Stomach (tissue), 8 donors: ENCODE measurements at regions not wholly inside any gene's neighbourhood (a gene's known extent, or its start where the extent isn't known, plus 50 kb on each side); places are given as distances from the start of the nearest gene placed in this dataset.

Experiments used
- DNase-seq, 2 donors: peaks; one replicate each; pipeline versions ENCODE4 v3.0.0 to v3.0.0-alpha.2; 2013 to 2019
- H3K27ac ChIP-seq, 5 donors: fragments of 200-600 bp in 4 of 5; sonication (generic) in 4 of 5; one replicate each; pipeline ENCODE4 v1.5.1; 2013 to 2019; ENCODE audit warnings: mild to moderate bottlenecking in 1 of 5, moderate library complexity in 1 of 5
- H3K27me3 ChIP-seq, 3 donors: fragments of 200-600 bp; sonication (generic); one replicate each; pipeline ENCODE4 v1.5.1; 2017 to 2019; ENCODE audit warnings: mixed run types in 1 of 3
- H3K36me3 ChIP-seq, 4 donors: fragments of 200-600 bp; sonication (generic); 1 replicate in 3 of 4; 2 replicates in 1 of 4; pipeline ENCODE4 v1.5.1; 2016 to 2019
- H3K4me1 ChIP-seq, 4 donors: fragments of 200-600 bp; sonication (generic); one replicate each; pipeline ENCODE4 v1.5.1; 2016 to 2019
- H3K4me3 ChIP-seq, 4 donors: fragments of 200-600 bp; sonication (generic) in 3 of 4; one replicate each; pipeline ENCODE4 v1.5.1; 2016 to 2019; ENCODE audit warnings: mild to moderate bottlenecking in 1 of 4
- H3K9me3 ChIP-seq, 4 donors: fragments of 200-600 bp; sonication (generic); one replicate each; pipeline ENCODE4 v1.5.1; 2016 to 2019
- EP300 ChIP-seq: sonication (generic); formaldehyde crosslinking; IDR thresholded peaks from one replicate; pipeline ENCODE4 v1.6.1; 2017; ENCODE audit warnings: antibody characterized with exemption
- POLR2A ChIP-seq, 4 donors: fragments of 450-650 bp; IDR thresholded peaks; one replicate each; pipeline ENCODE4 v1.6.1; 2016; ENCODE audit warnings: antibody characterized with exemption in 4 of 4, control low read depth in 2 of 4, mild to moderate bottlenecking in 1 of 4, moderate library complexity in 1 of 4
- POLR2AphosphoS5 ChIP-seq, 3 donors: sonication (generic); formaldehyde crosslinking; IDR thresholded peaks; one replicate each; pipeline ENCODE4 v1.6.1; 2016; ENCODE audit warnings: antibody characterized with exemption in 3 of 3
- WGBS, 5 donors: extraction: QIAGEN DNeasy Blood & Tissue Kit in 3 of 5; methylation state at CpG; one replicate each; pipeline versions ENCODE4 v1.1.5 to v1.1.7; 2013 to 2018; 5-methylcytosine and 5-hydroxymethylcytosine counted together
- intact Hi-C: fragments of 100-400 bp; cut with DNase I; formaldehyde crosslinking; loops from one replicate; pipeline ENCODE4 v1.15.1; 2023; ENCODE audit warnings: low total_unique reads
- TF ChIP-seq, protein P1 (sequence below), 7 experiments: fragments of 450-650 bp in 4 of 7; fragments of 200-600 bp in 3 of 7; sonication (generic) in 3 of 7; IDR thresholded peaks; one replicate each; pipeline ENCODE4 v1.5.1; 2016 to 2019; ENCODE audit warnings: antibody characterized with exemption in 7 of 7, control low read depth in 2 of 7, mild to moderate bottlenecking in 1 of 7
- donor health status: healthy with polysubstance abuse.
- donor health status: Bipolar disorder and iron deficiency.
- donor health status: healthy.

DNA sequence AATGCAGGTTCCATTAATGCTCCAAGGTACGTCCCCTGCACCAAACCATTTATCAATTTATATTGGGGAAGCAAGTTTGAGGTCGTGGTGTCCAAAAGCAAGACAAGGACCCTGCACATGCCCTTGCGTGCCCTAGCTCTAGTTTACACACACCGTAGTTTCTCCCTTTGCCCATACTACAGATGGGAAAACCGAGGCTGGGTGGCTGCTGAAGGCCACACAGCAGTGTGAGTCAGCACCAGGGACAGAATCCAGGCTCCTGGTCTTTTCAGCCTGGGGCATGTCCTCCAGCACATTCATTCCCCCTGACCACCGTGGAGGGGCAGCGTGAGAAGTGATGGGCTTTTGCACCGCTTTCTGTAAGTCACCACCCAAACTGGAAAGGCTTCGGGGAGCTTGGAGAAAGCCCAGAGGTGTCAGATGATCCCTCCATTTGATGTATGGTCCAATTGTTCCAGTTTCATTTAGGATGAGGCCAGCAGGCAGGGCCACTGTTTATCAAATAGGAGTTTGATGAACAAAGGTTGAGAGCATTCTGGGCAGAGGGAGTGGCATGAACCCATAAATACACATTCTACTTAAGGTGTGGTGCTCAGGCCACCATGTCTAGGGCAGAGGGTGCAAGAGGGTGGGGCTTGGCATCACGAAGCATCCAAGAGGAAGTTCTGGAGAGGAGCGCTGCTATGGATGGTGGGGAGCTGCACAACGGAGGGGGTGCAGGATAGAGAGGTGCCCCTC, 274.1 kb downstream of the HAUS1 start:
- TF ChIP-seq EP300 (no peak), POLR2A (IDR thresholded peaks at IDR 0.05) (no peak)
- TF ChIP-seq, protein P1, sequence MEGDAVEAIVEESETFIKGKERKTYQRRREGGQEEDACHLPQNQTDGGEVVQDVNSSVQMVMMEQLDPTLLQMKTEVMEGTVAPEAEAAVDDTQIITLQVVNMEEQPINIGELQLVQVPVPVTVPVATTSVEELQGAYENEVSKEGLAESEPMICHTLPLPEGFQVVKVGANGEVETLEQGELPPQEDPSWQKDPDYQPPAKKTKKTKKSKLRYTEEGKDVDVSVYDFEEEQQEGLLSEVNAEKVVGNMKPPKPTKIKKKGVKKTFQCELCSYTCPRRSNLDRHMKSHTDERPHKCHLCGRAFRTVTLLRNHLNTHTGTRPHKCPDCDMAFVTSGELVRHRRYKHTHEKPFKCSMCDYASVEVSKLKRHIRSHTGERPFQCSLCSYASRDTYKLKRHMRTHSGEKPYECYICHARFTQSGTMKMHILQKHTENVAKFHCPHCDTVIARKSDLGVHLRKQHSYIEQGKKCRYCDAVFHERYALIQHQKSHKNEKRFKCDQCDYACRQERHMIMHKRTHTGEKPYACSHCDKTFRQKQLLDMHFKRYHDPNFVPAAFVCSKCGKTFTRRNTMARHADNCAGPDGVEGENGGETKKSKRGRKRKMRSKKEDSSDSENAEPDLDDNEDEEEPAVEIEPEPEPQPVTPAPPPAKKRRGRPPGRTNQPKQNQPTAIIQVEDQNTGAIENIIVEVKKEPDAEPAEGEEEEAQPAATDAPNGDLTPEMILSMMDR (IDR thresholded peaks at IDR 0.05) = no peak
- no peak for DNase-seq

DNA sequence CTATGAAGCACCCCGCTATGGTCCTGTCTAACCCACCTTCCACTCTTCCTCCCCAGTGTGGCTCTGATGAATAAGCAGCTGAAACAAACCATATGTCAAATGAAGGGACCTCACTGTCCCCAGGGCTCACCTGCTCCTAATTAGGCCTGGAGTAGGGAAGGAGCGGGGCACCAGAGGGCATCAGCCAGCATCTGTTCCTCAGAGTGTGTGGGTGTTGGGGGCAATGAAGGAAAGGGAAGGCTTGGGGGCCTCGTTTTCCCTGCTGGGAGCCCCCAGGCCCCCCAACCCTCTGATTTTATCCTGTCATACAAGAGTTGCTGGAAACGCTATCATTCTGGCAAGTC, 274.7 kb downstream of the HAUS1 start:
- DNase-seq = no peak
- Histone ChIP-seq H3K36me3 (no peaks in the 10 kb centered on the region), H3K4me3 (no peak overlapping the region), H3K27me3 (no peaks in the 10 kb centered on the region), H3K9me3 (no peaks in the 10 kb centered on the region), H3K4me1 (no peaks in the 10 kb centered on the region), H3K27ac (no peak overlapping the region)
- 71 to 82% (median 77%) methylated on average over 4 of the region's 4 CpGs for WGBS, 5 donors
- intact Hi-C loops = no loop called here
- TF ChIP-seq EP300 (no peak), POLR2A (IDR thresholded peaks at IDR 0.05) (no peak), POLR2AphosphoS5 (IDR thresholded peaks at IDR 0.05) (no peak)
- TF ChIP-seq, protein P1 (IDR thresholded peaks at IDR 0.05) = no peak

More for the DNA sequence above, 274.1 kb downstream of the HAUS1 start:
- intact Hi-C loops = no loop called here
- Histone ChIP-seq H3K27ac (no peak overlapping the region), H3K4me1 (no peaks in the 10 kb centered on the region), H3K27me3 (no peaks in the 10 kb centered on the region), H3K9me3 (no peaks in the 10 kb centered on the region), H3K36me3 (no peaks in the 10 kb centered on the region), H3K4me3 (no peak overlapping the region)
- WGBS, 5 donors = 72 to 82% (median 76%) methylated on average over 12 of the region's 12 CpGs

DNA sequence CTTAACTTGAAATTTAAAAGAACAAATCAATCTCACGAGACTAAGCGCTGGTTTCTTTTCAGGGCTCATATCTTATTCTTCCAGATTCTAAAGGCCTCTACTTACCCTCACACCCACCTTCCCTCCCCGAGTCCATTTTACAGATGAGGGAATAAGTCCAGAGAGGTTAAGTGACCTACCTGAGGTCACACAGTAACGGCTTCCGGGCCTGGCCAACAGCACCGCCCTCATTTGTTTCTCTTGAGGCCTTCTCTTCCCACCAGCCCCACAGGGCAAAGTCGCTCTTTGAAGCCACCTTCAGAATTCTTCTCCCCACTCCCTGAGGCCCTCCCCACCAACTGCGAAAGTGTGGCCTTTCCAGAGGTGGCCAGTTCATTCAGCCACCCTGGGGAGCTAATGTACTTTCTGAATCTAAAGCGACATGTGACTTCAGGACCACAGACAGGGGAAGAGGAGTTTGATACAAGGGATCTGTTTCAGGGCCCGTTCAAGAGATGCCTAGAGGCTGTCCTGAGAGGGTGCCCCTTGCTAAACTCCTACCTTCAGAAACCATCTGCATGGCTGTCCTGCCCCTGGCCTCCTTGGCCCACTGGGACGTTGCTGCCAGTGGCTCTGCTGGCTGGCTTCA, 275.3 kb downstream of the HAUS1 start:
- Histone ChIP-seq H3K27me3 (no peaks in the 10 kb centered on the region), H3K4me3 (no peak overlapping the region), H3K9me3 (no peaks in the 10 kb centered on the region), H3K27ac (no peak overlapping the region), H3K4me1 (no peaks in the 10 kb centered on the region), H3K36me3 (no peaks in the 10 kb centered on the region)
- 67 to 80% (median 75%) methylated on average over 11 of the region's 11 CpGs for WGBS, 5 donors
- no peak for DNase-seq
- intact Hi-C loops = no loop called here
- TF ChIP-seq POLR2AphosphoS5 (IDR thresholded peaks at IDR 0.05) (no peak), POLR2A (IDR thresholded peaks at IDR 0.05) (no peak), EP300 (no peak)
- TF ChIP-seq, protein P1 (IDR thresholded peaks at IDR 0.05) = no peak

DNA sequence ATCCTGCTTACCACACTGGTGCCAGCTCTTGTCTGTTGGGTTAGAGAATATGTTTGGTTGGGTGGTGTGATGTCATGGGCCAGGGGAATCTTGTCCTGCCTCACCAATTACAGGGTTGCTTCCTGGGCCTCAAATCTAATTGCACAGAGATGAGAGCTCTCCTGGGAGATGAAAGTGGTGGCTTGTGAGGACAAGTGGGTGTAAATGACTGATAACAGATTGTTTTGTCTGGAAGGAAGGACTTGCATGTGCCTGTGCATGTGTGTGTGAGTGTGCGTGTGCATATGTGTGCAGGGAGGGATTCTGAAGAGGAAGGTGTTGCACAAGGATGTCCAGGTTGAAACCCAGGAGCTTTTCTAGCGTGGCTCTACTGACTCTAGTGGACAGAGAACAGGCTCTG, 271.9 kb downstream of the LOXHD1 start:
- intact Hi-C loops = no loop called here
- Histone ChIP-seq H3K4me1 (peaks cover 0 to 21% (median 16%) of the 10 kb centered on the region in 4 donors), H3K4me3 (no peak overlapping the region), H3K27ac (no peak overlapping the region), H3K36me3 (no peaks in the 10 kb centered on the region), H3K27me3 (no peaks in the 10 kb centered on the region), H3K9me3 (no peaks in the 10 kb centered on the region)
- DNase-seq = no peak
- no peak for TF ChIP-seq POLR2A (IDR thresholded peaks at IDR 0.05)
- TF ChIP-seq, protein P1 (IDR thresholded peaks at IDR 0.05) = no peak
- no peak for TF ChIP-seq EP300
- TF ChIP-seq POLR2AphosphoS5 (IDR thresholded peaks at IDR 0.05) = no peak
- WGBS, 5 donors = 81 to 91% (median 83%) methylated on average over 2 of the region's 2 CpGs
